HAP-1 (cell line): ENCODE measurements at regions not wholly inside any gene's neighbourhood (a gene's known extent, or its start where the extent isn't known, plus 50 kb on each side); places are given as distances from the start of the nearest gene placed in this dataset.
"Not testable (repeated sequence)": the region's sequence is repeated elsewhere in the genome, so short reads cannot be mapped to it uniquely, and the experiment has no call there.

Source experiments
- DNase-seq, 2 experiments: peaks; one replicate each; pipeline ENCODE4 v3.0.0-alpha.2; 2016 to 2020; ENCODE audit warnings: low spot score in 2 of 2
- H3K27me3 ChIP-seq: fragments of 250-450 bp; sonication (Bioruptor Pico); 2 replicates; pipeline ENCODE4 v1.5.1; 2020; ENCODE audit warnings: low read depth, mild to moderate bottlenecking, moderate library complexity
- H3K36me3 ChIP-seq: fragments of 250-450 bp; sonication (Bioruptor Pico); replicated peaks from 2 replicates; pipeline ENCODE4 v1.5.1; 2020; ENCODE audit warnings: mild to moderate bottlenecking
- H3K4me1 ChIP-seq: fragments of 250-450 bp; sonication (Bioruptor Pico); 2 replicates; pipeline ENCODE4 v1.5.1; 2020; ENCODE audit warnings: mild to moderate bottlenecking
- H3K4me3 ChIP-seq: fragments of 250-450 bp; sonication (Bioruptor Pico); 2 replicates; pipeline ENCODE4 v1.5.1; 2020; ENCODE audit warnings: mild to moderate bottlenecking, moderate library complexity
- H3K9me3 ChIP-seq: fragments of 250-450 bp; sonication (Bioruptor Pico); 2 replicates; pipeline ENCODE4 v1.5.1; 2020; ENCODE audit warnings: mild to moderate bottlenecking, moderate library complexity
- in situ Hi-C: fragments of 300-500 bp; cut with MboI; formaldehyde crosslinking; loops from 3 replicates; pipeline ENCODE4 v1.14.3; 2020; ENCODE audit warnings: low sequenced_read_pairs, inconsistent platforms, mixed read lengths

DNA sequence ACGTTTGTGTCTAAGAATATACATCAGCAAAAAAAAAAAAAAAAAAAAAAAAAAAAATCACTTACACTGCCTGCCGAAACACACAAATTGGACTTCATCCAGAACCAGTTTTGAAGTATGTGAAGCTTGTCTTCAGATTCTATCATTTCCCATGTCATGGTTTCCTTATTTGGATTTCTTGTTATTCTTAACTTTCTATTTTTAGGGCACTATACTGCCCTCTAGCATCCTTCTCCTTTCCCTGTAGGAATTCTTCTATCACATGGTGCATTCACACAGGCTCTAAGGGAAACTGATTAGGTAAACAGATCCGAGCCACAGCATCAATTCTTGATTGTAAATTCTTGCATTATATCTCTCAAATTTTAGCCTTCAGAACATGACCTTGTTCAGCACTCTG is 1507.5 kb downstream of the OLFM4 start:
- H3K9me3 ChIP-seq, result no peaks in the 10 kb centered on the region
- DNase-seq, result peak in 1 of 2 experiments; percentile 31
- H3K27me3 ChIP-seq, result no peaks in the 10 kb centered on the region
- H3K4me1 ChIP-seq, result no peaks in the 10 kb centered on the region
- in situ Hi-C loops, result no loop called here
- no peaks in the 10 kb centered on the region for H3K36me3 ChIP-seq
- no peak overlapping the region for H3K4me3 ChIP-seq

DNA sequence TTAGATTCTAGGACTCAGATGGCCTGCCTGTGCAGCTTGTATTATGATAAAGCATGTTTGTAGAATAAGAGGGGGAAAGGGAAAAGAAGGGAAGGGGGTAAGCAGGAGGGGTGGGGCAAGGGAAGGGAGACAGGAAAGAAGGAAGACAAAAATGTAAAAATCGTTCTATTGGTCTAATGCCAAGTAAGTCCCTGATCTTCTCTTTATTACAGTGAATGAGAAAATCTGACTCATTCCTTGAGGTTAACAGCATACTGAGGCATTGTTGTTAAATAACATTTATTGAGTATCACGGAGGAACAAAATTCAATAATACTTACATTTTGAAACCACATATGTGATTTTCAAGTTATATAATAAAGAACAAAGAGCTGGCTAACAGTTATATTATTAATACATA is 1534.7 kb downstream of the OLFM4 start:
- Histone ChIP-seq H3K9me3 (no peaks in the 10 kb centered on the region), H3K36me3 (no peaks in the 10 kb centered on the region), H3K27me3 (no peaks in the 10 kb centered on the region), H3K4me1 (peaks cover 16% of the 10 kb centered on the region), H3K4me3 (no peak overlapping the region)
- in situ Hi-C loops, result no loop called here
- DNase-seq, result no peak

DNA sequence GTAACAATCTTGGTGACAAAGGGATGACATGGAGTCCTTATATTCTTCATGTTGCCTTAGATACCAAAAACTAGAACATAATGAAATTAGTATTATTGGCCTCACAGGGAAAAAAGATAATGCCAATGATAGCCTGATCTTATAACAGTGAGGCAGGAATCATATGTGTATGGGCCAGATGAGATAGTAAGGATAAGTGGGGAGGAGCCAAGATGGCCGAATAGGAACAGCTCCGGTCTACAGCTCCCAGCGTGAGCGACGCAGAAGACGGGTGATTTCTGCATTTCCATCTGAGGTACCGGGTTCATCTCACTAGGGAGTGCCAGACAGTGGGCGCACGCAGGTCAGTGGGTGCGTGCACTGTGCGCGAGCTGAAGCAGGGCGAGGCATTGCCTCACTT is 1543.4 kb downstream of the OLFM4 start:
- DNase-seq, H3K4me3 ChIP-seq, in situ Hi-C loops: not testable (repeated sequence)

DNA sequence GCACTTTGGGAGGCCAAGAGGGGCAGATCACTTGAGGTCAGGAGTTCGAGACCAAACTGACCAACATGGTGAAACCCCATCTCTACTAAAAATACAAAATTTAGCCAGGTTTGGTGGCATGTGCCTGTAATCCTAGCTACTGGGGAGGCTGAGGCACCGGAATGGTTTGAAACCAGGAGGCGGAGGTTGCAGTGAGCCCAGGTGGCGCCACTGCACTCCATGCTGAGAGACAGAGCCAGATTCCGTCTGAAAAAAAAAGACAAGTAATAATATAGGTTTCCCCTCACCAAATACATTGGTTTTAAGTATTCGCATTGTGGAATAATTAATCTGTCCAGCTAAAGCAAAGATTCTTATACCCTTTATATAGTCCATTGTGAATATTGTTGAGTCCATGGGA is 1544.6 kb downstream of the OLFM4 start:
- no peak for DNase-seq
- Histone ChIP-seq H3K4me1 (no peaks in the 10 kb centered on the region), H3K9me3 (no peaks in the 10 kb centered on the region), H3K36me3 (no peaks in the 10 kb centered on the region), H3K27me3 (no peaks in the 10 kb centered on the region), H3K4me3 (no peak overlapping the region)
- in situ Hi-C loops, result no loop called here

More for the DNA sequence above, 1543.4 kb downstream of the OLFM4 start:
- not testable (repeated sequence) for H3K4me1 ChIP-seq, H3K27me3 ChIP-seq, H3K9me3 ChIP-seq, H3K36me3 ChIP-seq

DNA sequence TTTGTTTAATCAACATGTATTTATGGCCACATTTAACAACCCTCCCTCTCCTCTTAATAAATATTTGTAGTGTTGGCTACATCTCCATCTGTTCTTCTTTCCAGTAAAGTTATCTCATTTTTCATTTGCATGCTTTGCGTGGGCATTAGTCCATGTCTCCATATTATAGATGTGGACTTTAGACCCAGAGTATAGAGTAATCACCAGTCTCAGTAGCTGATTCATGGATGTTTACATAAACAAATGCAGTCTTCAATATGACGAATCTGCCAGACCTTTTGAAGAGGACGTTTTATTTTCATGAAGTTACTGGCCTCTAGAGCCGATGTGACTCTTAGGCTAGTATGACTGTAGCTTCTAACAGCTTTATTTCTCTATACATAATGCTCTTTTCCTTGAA is 1546.2 kb downstream of the OLFM4 start:
- Histone ChIP-seq H3K27me3 (no peaks in the 10 kb centered on the region), H3K4me1 (no peaks in the 10 kb centered on the region), H3K36me3 (no peaks in the 10 kb centered on the region), H3K4me3 (no peak overlapping the region), H3K9me3 (no peaks in the 10 kb centered on the region)
- no peak for DNase-seq
- in situ Hi-C loops, result no loop called here

DNA sequence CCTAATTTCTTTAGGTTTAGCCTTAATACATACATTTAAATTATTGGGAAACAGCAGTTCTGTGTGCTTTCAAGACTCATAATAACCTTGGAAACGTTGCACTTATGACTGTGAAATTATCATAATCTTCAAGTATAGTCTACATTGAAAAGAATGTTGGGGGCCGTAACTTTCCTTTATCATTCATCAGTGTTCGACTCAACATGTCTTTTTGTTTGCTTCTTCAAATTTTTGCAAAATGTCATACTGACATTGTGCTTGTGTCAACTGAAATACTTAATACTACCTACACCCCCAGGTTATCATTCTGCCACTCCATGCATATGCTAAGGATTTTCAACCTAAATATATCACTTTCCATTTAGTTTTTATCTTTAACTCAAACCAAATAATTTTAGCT is 1562.9 kb downstream of the OLFM4 start:
- H3K36me3 ChIP-seq, result no peaks in the 10 kb centered on the region
- H3K27me3 ChIP-seq, result no peaks in the 10 kb centered on the region
- in situ Hi-C loops, result no loop called here
- H3K4me1 ChIP-seq, result peaks cover 17% of the 10 kb centered on the region
- H3K4me3 ChIP-seq, result no peak overlapping the region
- DNase-seq, result peak; percentile 31 to 92
- no peaks in the 10 kb centered on the region; the same call in 1 of the 2 replicates for H3K9me3 ChIP-seq

DNA sequence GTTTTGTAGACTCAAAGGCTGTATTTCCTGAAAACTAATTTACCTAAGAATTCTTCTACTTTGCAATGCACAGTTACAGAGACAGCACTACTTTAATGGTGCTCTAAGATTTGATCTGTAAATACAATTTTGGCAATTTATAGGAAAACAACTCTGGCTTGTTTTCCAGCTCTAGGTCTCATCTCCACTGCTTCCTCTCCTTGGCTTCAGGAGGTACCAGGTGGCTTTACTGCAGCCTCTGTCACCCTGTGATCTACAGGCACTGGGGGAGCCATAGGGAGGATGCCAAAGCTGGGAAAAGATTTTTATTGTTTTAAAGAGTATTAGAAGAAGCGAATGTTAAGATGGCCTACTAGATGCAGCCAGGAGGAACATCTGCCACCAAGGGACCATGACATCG is 1563.6 kb downstream of the OLFM4 start:
- Histone ChIP-seq H3K27me3 (no peaks in the 10 kb centered on the region), H3K4me1 (peaks cover 22% of the 10 kb centered on the region), H3K36me3 (no peaks in the 10 kb centered on the region), H3K9me3 (no peaks in the 10 kb centered on the region; the same call in 1 of the 2 replicates), H3K4me3 (no peak overlapping the region)
- in situ Hi-C loops, result no loop called here
- no peak for DNase-seq

DNA sequence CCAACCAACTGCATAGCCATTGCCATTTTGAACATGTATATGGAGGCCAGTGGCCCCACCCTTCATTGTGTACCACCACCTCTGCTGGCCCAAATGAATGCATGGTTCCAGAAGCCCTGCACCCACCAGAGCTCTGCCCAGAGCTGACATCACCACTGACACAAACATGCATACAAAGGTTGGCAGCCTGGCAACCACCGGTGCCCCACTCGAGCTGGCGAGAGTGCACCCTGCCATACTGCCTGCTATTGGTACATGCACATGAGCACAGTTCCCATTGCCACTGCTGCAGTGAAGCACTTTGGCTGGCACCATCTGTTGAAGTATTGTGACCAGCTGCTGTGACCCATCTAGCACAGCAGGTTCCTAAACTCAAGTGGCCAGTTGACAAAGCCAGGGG is 1564.9 kb downstream of the OLFM4 start:
- in situ Hi-C loops, result no loop called here
- no peak for DNase-seq
- Histone ChIP-seq H3K9me3 (no peaks in the 10 kb centered on the region; the same call in 1 of the 2 replicates), H3K27me3 (no peaks in the 10 kb centered on the region), H3K4me1 (peaks cover 33% of the 10 kb centered on the region), H3K4me3 (no peak overlapping the region), H3K36me3 (no peaks in the 10 kb centered on the region)

DNA sequence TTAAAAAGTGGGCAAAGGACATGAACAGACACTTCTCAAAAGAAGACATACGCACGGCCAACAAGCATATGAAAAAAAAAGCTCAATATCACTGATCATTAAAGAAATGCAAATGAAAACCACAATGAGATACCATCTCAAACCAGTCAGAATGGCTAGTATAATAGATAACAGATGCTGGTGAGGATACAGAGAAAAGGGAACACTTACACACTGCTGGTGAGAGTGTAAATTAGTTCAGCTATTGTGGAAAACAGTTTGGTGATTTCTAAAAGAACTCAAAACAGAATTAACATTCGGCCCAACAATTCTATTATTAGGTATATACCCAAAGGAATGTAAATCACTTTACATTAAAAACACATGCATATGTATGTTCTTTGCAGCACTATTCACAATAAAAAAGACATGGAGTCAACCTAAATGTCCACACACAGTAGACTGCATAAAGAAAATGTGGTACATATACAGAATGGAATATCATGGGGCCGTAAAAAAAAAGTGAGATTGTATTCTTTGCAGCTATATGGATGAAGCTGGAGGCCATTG is 1569.0 kb downstream of the OLFM4 start:
- Histone ChIP-seq H3K9me3 (peaks cover 4% of the 10 kb centered on the region; the same call in 1 of the 2 replicates), H3K27me3 (no peaks in the 10 kb centered on the region), H3K4me1 (peaks cover 30% of the 10 kb centered on the region), H3K4me3 (no peak overlapping the region), H3K36me3 (no peaks in the 10 kb centered on the region)
- in situ Hi-C loops, result no loop called here
- peak in 1 of 2 experiments; percentile 65 for DNase-seq

DNA sequence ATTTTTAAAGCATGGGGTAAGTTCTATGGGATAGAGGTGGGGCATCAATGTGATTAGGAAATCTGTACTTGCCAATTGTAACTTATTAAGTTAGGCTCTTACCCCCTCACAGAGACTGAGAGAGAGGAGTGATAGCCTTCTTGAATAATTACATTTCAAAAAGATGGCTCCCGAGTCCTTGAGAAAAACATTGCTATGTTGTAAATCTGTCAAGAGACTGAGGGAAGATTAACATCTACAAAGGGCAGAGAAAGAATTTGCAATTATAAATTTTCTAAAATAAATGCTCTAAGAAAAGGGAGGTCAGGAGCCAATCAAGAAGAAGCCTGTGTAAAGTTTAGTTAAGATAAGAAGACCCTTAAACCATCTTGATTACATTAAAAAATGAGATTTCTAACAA is 1570.8 kb downstream of the OLFM4 start:
- Histone ChIP-seq H3K4me3 (no peak overlapping the region), H3K36me3 (no peaks in the 10 kb centered on the region), H3K27me3 (no peaks in the 10 kb centered on the region), H3K9me3 (peaks cover 4% of the 10 kb centered on the region; the same call in 1 of the 2 replicates), H3K4me1 (peaks cover 30% of the 10 kb centered on the region)
- in situ Hi-C loops, result no loop called here
- DNase-seq, result peak in 1 of 2 experiments; percentile 74

DNA sequence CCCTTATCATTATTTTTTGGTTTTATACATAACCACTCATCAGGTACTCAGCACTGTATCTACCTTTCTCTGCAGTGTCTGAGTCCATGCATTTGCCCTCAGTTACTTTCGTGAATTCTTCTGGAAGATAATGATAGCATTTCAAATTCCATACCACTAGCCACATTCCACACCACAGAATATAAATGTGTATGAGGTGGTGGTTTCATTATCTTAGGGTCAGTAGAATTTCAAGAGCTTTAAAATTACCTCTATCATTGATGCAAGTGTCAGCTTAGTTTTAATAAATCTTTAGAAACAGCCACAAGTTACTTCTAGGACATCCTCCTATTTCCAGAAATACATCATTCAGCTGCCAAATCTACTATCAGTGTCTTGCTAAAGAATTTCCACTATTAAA is 1578.3 kb downstream of the OLFM4 start:
- no peak for DNase-seq
- no peaks in the 10 kb centered on the region for H3K36me3 ChIP-seq
- no peak overlapping the region for H3K4me3 ChIP-seq
- H3K27me3 ChIP-seq, result no peaks in the 10 kb centered on the region
- H3K9me3 ChIP-seq, result 0 out of 2 replicates have a peak, but pooled peaks cover 2% of the 10 kb centered on the region
- in situ Hi-C loops, result no loop called here
- H3K4me1 ChIP-seq, result peaks cover 9% of the 10 kb centered on the region

DNA sequence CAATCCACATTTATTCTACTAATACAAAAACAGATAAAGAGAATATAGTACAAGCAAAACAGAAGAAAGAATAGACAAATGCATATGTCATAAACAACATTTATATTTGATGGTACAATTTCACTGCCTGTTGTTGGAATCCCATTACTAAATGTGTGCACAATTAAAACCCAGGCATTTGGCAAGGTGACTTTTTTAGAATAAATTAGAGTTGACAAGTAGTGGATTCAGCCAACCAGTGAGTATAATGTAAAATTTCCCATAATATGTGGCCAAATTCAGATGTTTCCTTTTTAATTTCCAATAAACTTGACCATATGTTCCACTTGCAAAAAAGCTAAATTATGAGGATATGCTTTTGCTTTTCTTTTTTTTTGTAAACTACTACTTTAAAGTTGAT is 1578.8 kb downstream of the OLFM4 start:
- DNase-seq, result no peak
- Histone ChIP-seq H3K36me3 (no peaks in the 10 kb centered on the region), H3K9me3 (0 out of 2 replicates have a peak, but pooled peaks cover 1% of the 10 kb centered on the region), H3K4me1 (peaks cover 9% of the 10 kb centered on the region), H3K4me3 (no peak overlapping the region), H3K27me3 (no peaks in the 10 kb centered on the region)
- in situ Hi-C loops, result no loop called here

DNA sequence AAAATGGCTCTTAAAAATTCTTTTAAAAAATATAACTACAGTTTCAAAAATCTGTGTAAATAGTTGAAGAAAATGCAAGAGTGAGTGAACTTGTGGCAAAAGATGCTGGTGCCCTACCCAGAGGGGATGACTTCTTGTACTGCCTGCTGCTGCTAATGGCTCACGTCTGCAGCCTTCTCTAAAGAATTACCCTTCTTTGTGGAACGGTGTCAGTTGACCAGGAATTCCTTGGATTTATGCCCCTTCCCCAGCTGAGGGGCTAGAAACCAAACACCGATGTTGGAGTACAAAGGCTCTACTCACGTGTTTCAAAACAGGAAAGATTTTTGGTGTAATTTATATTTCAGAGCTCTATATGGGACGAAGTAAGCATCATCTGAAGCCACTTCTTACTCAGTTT is 1582.8 kb downstream of the OLFM4 start:
- H3K4me1 ChIP-seq, result peaks cover 3% of the 10 kb centered on the region
- H3K27me3 ChIP-seq, result no peaks in the 10 kb centered on the region
- no peak overlapping the region for H3K4me3 ChIP-seq
- no peak for DNase-seq
- no peaks in the 10 kb centered on the region for H3K9me3 ChIP-seq
- H3K36me3 ChIP-seq, result no peaks in the 10 kb centered on the region
- in situ Hi-C loops, result no loop called here

DNA sequence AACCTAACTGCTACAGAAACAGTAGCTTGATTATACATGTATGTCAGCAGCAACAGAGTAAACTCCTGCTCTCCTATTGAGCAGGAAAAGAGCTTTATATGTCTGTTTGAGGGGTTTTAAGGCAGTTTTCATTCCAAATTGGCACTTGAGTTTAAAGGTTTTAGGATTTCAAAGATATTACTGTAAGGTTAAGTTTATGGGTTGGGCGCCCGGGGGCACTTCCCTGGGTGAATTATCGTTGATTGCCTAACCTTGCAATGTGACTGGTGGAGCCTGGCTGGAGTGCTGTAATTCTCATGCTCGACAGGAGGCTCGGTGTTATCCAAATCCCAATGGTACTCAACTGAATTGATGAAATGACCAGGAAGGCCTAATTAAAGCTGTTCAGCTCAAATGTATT is 1586.1 kb downstream of the OLFM4 start:
- in situ Hi-C loops, result no loop called here
- H3K4me3 ChIP-seq, result no peak overlapping the region
- no peaks in the 10 kb centered on the region for H3K27me3 ChIP-seq
- H3K9me3 ChIP-seq, result no peaks in the 10 kb centered on the region
- no peaks in the 10 kb centered on the region for H3K4me1 ChIP-seq
- no peak for DNase-seq
- no peaks in the 10 kb centered on the region for H3K36me3 ChIP-seq

DNA sequence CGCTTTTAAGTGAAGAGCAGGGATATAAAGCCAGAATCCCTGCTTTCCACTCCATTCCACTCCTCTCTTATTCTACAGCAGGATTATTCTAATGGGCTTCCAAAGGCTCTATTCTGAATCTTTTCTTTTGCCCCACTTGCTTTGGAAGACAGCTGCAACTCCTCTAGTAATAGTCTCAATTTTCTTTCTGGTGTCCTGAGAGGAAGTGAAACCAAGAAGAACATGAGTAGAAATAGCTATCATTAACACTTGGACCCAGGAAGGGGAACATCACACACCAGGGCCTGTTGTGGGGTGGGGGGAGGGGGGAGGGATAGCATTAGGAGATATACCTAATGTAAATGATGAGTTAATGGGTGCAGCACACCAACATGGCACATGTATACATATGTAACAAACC is 1597.9 kb downstream of the OLFM4 start:
- H3K4me3 ChIP-seq, H3K9me3 ChIP-seq, DNase-seq, in situ Hi-C loops, H3K27me3 ChIP-seq, H3K4me1 ChIP-seq, H3K36me3 ChIP-seq: not testable (repeated sequence)
